22Rv1 (cell line): ENCODE measurements at regions not wholly inside any gene's neighbourhood (a gene's known extent, or its start where the extent isn't known, plus 50 kb on each side); places are given as distances from the start of the nearest gene placed in this dataset.
A peak's percentile ranks its signal among the peaks of the same experiment; 100 is the strongest.

ENCODE experiments used
- H3K27ac ChIP-seq: fragments of 450-650 bp; 2 replicates; pipeline ENCODE4 v1.5.1; 2017
- ZFX ChIP-seq: fragments of 450-650 bp; IDR thresholded peaks from 2 replicates; pipeline ENCODE4 v1.6.1; 2017; ENCODE audit warnings: antibody characterized with exemption, borderline replicate concordance
- TF ChIP-seq, protein P1 (sequence below): fragments of 450-650 bp; IDR thresholded peaks from 2 replicates; pipeline ENCODE4 v1.5.1; 2017; ENCODE audit warnings: mild to moderate bottlenecking

DNA sequence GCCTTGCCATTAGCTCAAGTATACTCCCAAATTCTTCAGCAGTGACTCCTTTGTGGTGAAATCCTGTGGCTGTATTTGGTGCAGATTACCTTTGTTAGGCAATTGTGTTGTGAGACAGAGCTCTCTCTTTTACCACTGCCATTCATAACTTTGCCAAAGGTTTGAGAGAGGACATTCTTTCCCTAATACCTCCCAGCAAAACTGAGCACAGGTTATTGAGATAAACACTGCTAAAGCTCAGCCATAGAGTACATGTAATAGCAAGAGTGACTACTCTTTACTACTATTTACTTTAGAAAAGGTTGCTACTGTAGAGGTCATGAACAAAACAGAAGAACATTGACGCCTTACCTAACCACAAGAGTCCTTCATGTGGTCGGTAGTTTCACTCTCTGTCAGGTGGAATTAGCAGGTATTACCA, 514.0 kb upstream of the ADAMTS5 start:
- H3K27ac ChIP-seq = no peak overlapping the region
- TF ChIP-seq ZFX = no peak
- TF ChIP-seq, protein P1, sequence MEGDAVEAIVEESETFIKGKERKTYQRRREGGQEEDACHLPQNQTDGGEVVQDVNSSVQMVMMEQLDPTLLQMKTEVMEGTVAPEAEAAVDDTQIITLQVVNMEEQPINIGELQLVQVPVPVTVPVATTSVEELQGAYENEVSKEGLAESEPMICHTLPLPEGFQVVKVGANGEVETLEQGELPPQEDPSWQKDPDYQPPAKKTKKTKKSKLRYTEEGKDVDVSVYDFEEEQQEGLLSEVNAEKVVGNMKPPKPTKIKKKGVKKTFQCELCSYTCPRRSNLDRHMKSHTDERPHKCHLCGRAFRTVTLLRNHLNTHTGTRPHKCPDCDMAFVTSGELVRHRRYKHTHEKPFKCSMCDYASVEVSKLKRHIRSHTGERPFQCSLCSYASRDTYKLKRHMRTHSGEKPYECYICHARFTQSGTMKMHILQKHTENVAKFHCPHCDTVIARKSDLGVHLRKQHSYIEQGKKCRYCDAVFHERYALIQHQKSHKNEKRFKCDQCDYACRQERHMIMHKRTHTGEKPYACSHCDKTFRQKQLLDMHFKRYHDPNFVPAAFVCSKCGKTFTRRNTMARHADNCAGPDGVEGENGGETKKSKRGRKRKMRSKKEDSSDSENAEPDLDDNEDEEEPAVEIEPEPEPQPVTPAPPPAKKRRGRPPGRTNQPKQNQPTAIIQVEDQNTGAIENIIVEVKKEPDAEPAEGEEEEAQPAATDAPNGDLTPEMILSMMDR = no peak

DNA sequence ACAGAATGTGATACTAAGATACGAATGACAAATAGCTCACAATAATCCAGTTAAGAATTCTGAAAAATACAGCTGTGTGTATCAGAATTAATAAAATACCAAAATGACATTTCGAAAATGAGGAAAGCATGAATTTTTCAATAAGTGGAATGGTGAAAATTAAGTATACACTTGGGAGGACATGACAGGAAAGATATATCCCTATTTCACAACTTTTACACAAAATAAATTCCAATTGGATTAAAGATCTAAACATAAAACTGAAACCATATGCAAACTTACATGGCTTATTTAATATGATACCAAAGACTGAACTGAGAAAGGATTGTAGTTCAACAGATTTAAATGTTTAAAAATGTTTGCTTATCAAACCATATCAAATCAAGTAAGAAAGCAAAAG, 510.4 kb upstream of the ADAMTS5 start:
- TF ChIP-seq, protein P1 = no peak
- no peak for TF ChIP-seq ZFX
- H3K27ac ChIP-seq = no peak overlapping the region

DNA sequence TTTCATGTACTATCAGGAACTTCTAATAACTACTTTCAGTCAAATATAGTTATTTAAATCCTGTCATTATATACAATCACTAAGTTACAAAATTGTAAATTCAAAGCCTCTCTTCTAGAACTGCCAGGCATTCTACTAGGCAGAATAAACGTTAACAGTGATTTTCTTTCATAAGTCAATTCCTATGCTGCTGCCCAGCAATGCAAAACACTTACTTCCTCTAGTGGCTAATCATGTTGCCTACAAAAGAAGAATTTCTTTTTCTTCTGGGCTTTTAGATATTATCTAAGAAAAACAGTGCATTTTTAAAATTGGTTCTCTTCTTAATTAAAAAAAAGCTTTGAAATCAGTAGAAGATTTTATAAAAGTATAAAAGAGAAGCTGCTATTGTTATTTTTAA, 509.8 kb upstream of the ADAMTS5 start:
- TF ChIP-seq ZFX = no peak
- TF ChIP-seq, protein P1 = 0 out of 2 replicates have a peak, but pooled peaks have one; percentile 18
- H3K27ac ChIP-seq = no peak overlapping the region

DNA sequence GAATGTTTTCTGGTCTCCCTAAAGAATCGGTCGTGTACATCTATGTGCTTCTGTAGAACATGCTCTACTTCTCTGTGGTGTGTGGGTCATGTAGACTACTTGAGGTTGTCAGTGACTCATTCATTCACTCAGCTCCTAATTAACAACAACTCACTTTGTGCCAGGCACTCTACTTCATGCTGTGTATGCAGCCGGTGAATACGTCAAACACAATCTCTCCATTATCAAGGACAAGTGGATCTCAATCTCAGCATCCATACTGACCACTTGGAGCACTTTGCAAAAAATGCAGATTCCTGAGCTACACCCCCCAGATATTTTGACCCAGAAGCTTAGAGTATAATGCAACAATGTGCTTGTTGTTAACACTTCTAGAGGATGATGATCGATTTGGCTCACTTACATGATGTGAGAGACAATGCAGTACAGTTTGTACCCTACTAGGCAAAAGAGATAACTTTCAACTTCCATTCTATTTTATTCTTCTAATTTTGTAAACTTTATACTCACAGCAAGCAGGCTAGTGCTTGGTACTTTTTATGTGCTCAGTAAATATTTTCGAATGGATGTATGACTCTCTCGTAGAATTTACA, 508.6 kb upstream of the ADAMTS5 start:
- H3K27ac ChIP-seq = no peak overlapping the region
- no peak for TF ChIP-seq ZFX
- TF ChIP-seq, protein P1 = no peak

DNA sequence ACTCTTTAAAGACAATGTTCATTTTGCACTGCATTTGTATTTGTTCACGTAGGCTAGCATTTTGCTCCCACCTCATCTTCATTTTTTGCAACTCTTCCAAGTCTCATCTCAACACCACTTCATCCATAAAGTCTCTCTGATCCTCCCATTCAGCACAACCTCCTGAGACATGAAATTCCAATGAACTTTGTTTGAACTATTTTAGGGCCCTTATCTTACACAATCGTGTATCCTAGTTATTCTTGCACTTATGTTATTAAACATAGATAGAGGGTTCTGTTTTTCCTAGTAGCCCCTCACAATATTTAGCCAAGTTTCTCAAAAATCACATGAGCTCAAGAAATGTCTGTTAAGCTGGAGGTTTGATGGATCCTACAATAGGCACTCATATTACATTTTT, 500.5 kb upstream of the ADAMTS5 start:
- TF ChIP-seq, protein P1 = no peak
- no peak for TF ChIP-seq ZFX
- no peak overlapping the region for H3K27ac ChIP-seq

DNA sequence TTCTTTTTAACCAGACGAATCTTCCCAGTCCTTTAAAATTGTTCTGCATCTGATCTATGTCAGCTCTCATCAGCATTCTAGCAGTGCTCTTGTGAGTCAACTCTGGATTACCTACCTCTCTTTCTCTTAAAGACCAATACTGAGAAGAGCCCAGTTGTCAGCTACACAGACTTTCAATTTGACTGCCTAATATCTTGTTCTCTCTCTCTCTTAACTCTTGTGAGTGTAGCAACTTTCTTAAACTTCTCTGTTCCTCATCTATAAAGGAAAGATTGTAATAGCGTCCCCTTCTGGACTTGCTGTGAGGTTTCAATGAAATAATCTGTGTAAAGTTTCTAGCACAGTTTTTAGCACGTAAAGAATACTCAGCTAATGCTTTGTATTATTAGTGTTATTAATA, 499.3 kb upstream of the ADAMTS5 start:
- no peak overlapping the region for H3K27ac ChIP-seq
- TF ChIP-seq, protein P1 = 0 out of 2 replicates have a peak, but pooled peaks have one; percentile 9
- no peak for TF ChIP-seq ZFX

DNA sequence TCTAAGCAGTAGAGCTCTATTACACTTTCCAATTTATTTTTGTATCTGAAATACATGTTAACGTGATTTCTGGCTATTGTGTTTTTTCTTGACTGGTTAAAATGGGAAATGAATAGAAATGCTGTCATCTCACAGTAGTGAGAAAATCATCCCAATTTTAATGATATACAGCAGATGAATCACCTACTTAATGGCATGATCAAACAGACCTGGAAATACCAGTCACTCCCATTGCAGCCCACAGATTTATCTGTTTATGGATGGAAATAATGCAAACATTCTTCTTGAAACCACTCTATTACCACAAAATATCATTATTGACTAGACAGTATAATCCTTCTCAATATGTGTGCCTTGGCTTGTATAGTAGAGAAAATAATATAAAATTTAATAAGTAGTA, 497.8 kb upstream of the ADAMTS5 start:
- no peak overlapping the region for H3K27ac ChIP-seq
- TF ChIP-seq, protein P1 = no peak
- TF ChIP-seq ZFX = no peak
